ENCODE measurements at regions not wholly inside any gene's neighbourhood (a gene's known extent, or its start where the extent isn't known, plus 50 kb on each side); places are given as distances from the start of the nearest gene placed in this dataset.

- intact Hi-C loops (cut with DNase I), result no loop called here
- peak in 1 of 6 donors; percentile 22 for DNase-seq
- FAIRE-seq, result peak; percentile 80
Observed at GRCh38 chr12:39103552-39104165, 198.3 kb upstream of the CPNE8 start.

GRCh38 chr12:39102474-39103209, 197.3 kb upstream of the CPNE8 start:
- Histone ChIP-seq H3K9me3 (peaks cover 0 to 2% (median 0%) of the 10 kb centered on the region in 4 donors), H3K4me1 (peaks cover 0 to 4% (median 0%) of the 10 kb centered on the region in 3 donors), H3K27ac (no peak overlapping the region), H3K4me3 (no peak overlapping the region), H3K27me3 (peaks cover 0 to 3% (median 0%) of the 10 kb centered on the region in 4 donors), H3K36me3 (no peaks in the 10 kb centered on the region)
- TF ChIP-seq, protein P1, sequence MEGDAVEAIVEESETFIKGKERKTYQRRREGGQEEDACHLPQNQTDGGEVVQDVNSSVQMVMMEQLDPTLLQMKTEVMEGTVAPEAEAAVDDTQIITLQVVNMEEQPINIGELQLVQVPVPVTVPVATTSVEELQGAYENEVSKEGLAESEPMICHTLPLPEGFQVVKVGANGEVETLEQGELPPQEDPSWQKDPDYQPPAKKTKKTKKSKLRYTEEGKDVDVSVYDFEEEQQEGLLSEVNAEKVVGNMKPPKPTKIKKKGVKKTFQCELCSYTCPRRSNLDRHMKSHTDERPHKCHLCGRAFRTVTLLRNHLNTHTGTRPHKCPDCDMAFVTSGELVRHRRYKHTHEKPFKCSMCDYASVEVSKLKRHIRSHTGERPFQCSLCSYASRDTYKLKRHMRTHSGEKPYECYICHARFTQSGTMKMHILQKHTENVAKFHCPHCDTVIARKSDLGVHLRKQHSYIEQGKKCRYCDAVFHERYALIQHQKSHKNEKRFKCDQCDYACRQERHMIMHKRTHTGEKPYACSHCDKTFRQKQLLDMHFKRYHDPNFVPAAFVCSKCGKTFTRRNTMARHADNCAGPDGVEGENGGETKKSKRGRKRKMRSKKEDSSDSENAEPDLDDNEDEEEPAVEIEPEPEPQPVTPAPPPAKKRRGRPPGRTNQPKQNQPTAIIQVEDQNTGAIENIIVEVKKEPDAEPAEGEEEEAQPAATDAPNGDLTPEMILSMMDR (IDR thresholded peaks at IDR 0.05), result no peak
- intact Hi-C loops (cut with DNase I), result no loop called here
- no peak for FAIRE-seq
- no peak for DNase-seq
- ATAC-seq, result peak in 1 of 4 donors; percentile 63
- 62 to 77% methylated on average over 3 of the region's 3 CpGs for WGBS, 2 donors

More at GRCh38 chr12:39103552-39104165, 198.3 kb upstream of the CPNE8 start:
- TF ChIP-seq, protein P1 (IDR thresholded peaks at IDR 0.05), result peak; percentile 52 to 64 (median 57)
- Histone ChIP-seq H3K27me3 (peaks cover 0 to 3% (median 0%) of the 10 kb centered on the region in 4 donors), H3K36me3 (no peaks in the 10 kb centered on the region), H3K27ac (no peak overlapping the region), H3K9me3 (peaks cover 0 to 2% (median 0%) of the 10 kb centered on the region in 4 donors), H3K4me1 (peaks cover 0 to 4% (median 0%) of the 10 kb centered on the region in 3 donors), H3K4me3 (no peak overlapping the region)
- 13 to 15% methylated on average over 8 of the region's 8 CpGs for WGBS, 2 donors
- ATAC-seq, result peak; percentile 82 to 97 (median 94)

GRCh38 chr12:39095636-39096330, 190.4 kb upstream of the CPNE8 start:
- H3K4me3 ChIP-seq, result no peak overlapping the region
- intact Hi-C loops (cut with DNase I), result no loop called here
- no peak overlapping the region for H3K27ac ChIP-seq
- no peaks in the 10 kb centered on the region for H3K4me1 ChIP-seq
- 71 to 89% methylated on average over 2 of the region's 2 CpGs for WGBS, 2 donors
- no peaks in the 10 kb centered on the region for H3K27me3 ChIP-seq
- TF ChIP-seq, protein P1 (IDR thresholded peaks at IDR 0.05), result no peak
- ATAC-seq (no peak), DNase-seq (no peak), FAIRE-seq (no peak)
- no peaks in the 10 kb centered on the region for H3K36me3 ChIP-seq
- H3K9me3 ChIP-seq, result no peaks in the 10 kb centered on the region

DNA sequence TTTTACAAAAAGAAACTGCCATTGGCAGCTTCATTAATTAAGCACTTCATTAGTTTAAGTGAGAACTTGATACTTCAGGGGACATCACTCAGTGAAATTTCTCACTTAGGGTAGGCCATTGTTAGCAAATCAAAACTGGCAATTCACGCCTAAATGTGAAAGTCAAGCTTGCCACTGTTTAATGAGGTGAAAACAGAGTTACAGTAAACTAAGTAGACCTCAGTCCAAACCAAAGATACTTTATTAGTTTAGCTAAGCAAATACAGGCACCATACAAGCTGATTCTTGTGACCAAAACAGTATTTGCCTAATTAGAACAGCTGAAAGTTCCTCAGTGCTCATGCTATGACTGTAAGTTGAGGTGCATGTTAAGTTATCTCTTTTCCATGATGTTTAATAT, 176.5 kb upstream of the CPNE8 start:
- no peaks in the 10 kb centered on the region for H3K27me3 ChIP-seq
- DNase-seq (no peak), ATAC-seq (no peak), FAIRE-seq (no peak)
- H3K9me3 ChIP-seq, result no peaks in the 10 kb centered on the region
- TF ChIP-seq, protein P1 (IDR thresholded peaks at IDR 0.05), result no peak
- intact Hi-C loops (cut with DNase I), result no loop called here
- H3K27ac ChIP-seq, result no peak overlapping the region
- 67 to 73% methylated on average over 1 of the region's 1 CpG for WGBS, 2 donors
- H3K36me3 ChIP-seq, result no peaks in the 10 kb centered on the region
- H3K4me3 ChIP-seq, result no peak overlapping the region
- no peaks in the 10 kb centered on the region for H3K4me1 ChIP-seq
